ENCODE measurements at regions not wholly inside any gene's neighbourhood (a gene's known extent, or its start where the extent isn't known, plus 50 kb on each side); places are given as distances from the start of the nearest gene placed in this dataset.

GRCh38 chr11:26137651-26138050 lies 194.3 kb upstream of the ANO3 start:
- H3K4me3 ChIP-seq (ENCODE audit: low read depth, low read length): no peak overlapping the region
- in situ Hi-C loops (cut with HindIII; ENCODE audit: low sequenced_read_pairs): no loop called here
- DNase-seq (ENCODE audit: low read depth, low spot score): no peak
- no peak for TF ChIP-seq CTCF (IDR thresholded peaks at IDR 0.05; ENCODE audit: low read depth, low read length)

GRCh38 chr11:26142891-26143290 lies 189.0 kb upstream of the ANO3 start:
- TF ChIP-seq CTCF (IDR thresholded peaks at IDR 0.05; ENCODE audit: low read depth, low read length): no peak
- in situ Hi-C loops (cut with HindIII; ENCODE audit: low sequenced_read_pairs): no loop called here
- no peak overlapping the region for H3K4me3 ChIP-seq (ENCODE audit: low read depth, low read length)
- DNase-seq (ENCODE audit: low read depth, low spot score): no peak

GRCh38 chr11:26143566-26144290 lies 188.2 kb upstream of the ANO3 start:
- H3K4me3 ChIP-seq (ENCODE audit: low read depth, low read length): no peak overlapping the region
- no peak for TF ChIP-seq CTCF (IDR thresholded peaks at IDR 0.05; ENCODE audit: low read depth, low read length)
- in situ Hi-C loops (cut with HindIII; ENCODE audit: low sequenced_read_pairs): no loop called here
- no peak for DNase-seq (ENCODE audit: low read depth, low spot score)

GRCh38 chr11:26144291-26144690 lies 187.6 kb upstream of the ANO3 start:
- TF ChIP-seq CTCF (IDR thresholded peaks at IDR 0.05; ENCODE audit: low read depth, low read length): no peak
- in situ Hi-C loops (cut with HindIII; ENCODE audit: low sequenced_read_pairs): no loop called here
- DNase-seq (ENCODE audit: low read depth, low spot score): no peak
- no peak overlapping the region for H3K4me3 ChIP-seq (ENCODE audit: low read depth, low read length)

GRCh38 chr11:26144911-26145310 lies 187.0 kb upstream of the ANO3 start:
- DNase-seq (ENCODE audit: low read depth, low spot score): no peak
- H3K4me3 ChIP-seq (ENCODE audit: low read depth, low read length): no peak overlapping the region
- in situ Hi-C loops (cut with HindIII; ENCODE audit: low sequenced_read_pairs): no loop called here
- no peak for TF ChIP-seq CTCF (IDR thresholded peaks at IDR 0.05; ENCODE audit: low read depth, low read length)

GRCh38 chr11:26149585-26149984 lies 182.3 kb upstream of the ANO3 start:
- no peak for TF ChIP-seq CTCF (IDR thresholded peaks at IDR 0.05; ENCODE audit: low read depth, low read length)
- no peak for DNase-seq (ENCODE audit: low read depth, low spot score)
- in situ Hi-C loops (cut with HindIII; ENCODE audit: low sequenced_read_pairs): no loop called here
- H3K4me3 ChIP-seq (ENCODE audit: low read depth, low read length): no peak overlapping the region

All from astrocyte of the spinal cord (primary cell).